WERI-Rb-1 (cell line): ENCODE measurements at regions not wholly inside any gene's neighbourhood (a gene's known extent, or its start where the extent isn't known, plus 50 kb on each side); places are given as distances from the start of the nearest gene placed in this dataset.

Source experiments
- DNase-seq: peaks from one replicate; pipeline ENCODE4 v3.0.0-alpha.2; 2020
- H3K27ac ChIP-seq: fragments of 250-450 bp; sonication (Bioruptor Pico); 2 replicates; pipeline ENCODE4 v1.5.1; 2020; ENCODE audit warnings: mild to moderate bottlenecking, moderate library complexity
- H3K27me3 ChIP-seq: fragments of 250-450 bp; sonication (Bioruptor Pico); 2 replicates; pipeline ENCODE4 v1.5.1; 2021; ENCODE audit warnings: mild to moderate bottlenecking, low read depth, moderate library complexity; ENCODE audit not compliant: insufficient read depth, severe bottlenecking
- H3K36me3 ChIP-seq: fragments of 250-450 bp; sonication (Bioruptor Pico); 2 replicates; pipeline ENCODE4 v1.5.1; 2020; ENCODE audit warnings: mild to moderate bottlenecking, moderate library complexity
- H3K4me3 ChIP-seq: 2 replicates; pipeline ENCODE4 v1.5.1; 2011; ENCODE audit warnings: low read depth, mild to moderate bottlenecking, control low read depth, low read length
- H3K9me3 ChIP-seq: fragments of 250-450 bp; sonication (Bioruptor Pico); 2 replicates; pipeline ENCODE4 v1.5.1; 2021; ENCODE audit warnings: mild to moderate bottlenecking, moderate library complexity; ENCODE audit not compliant: severe bottlenecking
- TF ChIP-seq, protein P1 (sequence below): IDR thresholded peaks from 2 replicates; pipeline ENCODE4 v1.5.1; 2011; ENCODE audit warnings: low read depth, mild to moderate bottlenecking, control low read depth, inconsistent platforms, low read length

DNA sequence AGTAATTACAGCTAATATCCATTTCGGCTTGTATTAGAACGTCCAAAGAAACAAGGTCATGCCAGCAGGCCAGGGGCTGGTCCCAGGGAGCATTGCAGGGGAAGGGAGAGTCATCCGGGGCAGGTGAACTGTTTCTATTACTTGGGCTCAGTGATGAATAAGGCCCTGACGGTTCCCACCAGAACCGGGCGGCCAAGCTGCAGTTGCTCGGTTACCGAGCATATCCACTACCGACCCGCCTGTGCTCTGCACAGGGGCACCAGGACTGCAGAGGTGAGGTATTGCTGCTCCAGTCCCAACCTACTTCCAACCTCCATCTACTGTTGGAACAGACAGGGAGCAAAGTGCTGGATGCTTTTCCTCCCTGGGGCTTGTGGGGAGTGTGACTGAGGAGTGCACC, 295.5 kb downstream of the MAF start:
- no peak overlapping the region for H3K4me3 ChIP-seq
- no peak overlapping the region for H3K27ac ChIP-seq
- H3K36me3 ChIP-seq = no peaks in the 10 kb centered on the region
- TF ChIP-seq, protein P1, sequence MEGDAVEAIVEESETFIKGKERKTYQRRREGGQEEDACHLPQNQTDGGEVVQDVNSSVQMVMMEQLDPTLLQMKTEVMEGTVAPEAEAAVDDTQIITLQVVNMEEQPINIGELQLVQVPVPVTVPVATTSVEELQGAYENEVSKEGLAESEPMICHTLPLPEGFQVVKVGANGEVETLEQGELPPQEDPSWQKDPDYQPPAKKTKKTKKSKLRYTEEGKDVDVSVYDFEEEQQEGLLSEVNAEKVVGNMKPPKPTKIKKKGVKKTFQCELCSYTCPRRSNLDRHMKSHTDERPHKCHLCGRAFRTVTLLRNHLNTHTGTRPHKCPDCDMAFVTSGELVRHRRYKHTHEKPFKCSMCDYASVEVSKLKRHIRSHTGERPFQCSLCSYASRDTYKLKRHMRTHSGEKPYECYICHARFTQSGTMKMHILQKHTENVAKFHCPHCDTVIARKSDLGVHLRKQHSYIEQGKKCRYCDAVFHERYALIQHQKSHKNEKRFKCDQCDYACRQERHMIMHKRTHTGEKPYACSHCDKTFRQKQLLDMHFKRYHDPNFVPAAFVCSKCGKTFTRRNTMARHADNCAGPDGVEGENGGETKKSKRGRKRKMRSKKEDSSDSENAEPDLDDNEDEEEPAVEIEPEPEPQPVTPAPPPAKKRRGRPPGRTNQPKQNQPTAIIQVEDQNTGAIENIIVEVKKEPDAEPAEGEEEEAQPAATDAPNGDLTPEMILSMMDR = no peak
- no peak for DNase-seq
- peaks cover 90% of the 10 kb centered on the region for H3K27me3 ChIP-seq
- H3K9me3 ChIP-seq = no peaks in the 10 kb centered on the region

DNA sequence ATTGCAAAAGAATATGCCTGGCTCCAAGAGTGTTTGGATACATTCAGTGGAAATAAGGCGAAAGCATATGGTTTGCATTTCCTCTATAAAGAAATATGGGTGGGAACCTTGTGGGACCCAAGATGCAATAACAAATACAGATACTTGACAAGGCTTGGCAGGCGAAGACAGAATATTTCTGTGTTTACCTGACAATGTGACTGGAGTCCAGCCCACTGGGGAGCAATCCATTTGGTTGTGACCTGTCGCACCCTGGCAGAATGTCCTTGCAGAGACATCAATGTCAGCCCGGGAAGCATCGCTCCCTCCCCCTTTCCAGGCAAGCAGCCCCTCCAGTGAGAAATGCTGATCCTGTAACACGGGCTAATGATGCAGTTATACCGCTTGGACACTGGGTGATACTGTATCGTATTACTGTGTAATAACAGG, 296.6 kb downstream of the MAF start:
- Histone ChIP-seq H3K36me3 (no peaks in the 10 kb centered on the region), H3K27me3 (peaks cover 87% of the 10 kb centered on the region), H3K4me3 (no peak overlapping the region), H3K9me3 (no peaks in the 10 kb centered on the region), H3K27ac (no peak overlapping the region)
- DNase-seq = no peak
- TF ChIP-seq, protein P1 = no peak

DNA sequence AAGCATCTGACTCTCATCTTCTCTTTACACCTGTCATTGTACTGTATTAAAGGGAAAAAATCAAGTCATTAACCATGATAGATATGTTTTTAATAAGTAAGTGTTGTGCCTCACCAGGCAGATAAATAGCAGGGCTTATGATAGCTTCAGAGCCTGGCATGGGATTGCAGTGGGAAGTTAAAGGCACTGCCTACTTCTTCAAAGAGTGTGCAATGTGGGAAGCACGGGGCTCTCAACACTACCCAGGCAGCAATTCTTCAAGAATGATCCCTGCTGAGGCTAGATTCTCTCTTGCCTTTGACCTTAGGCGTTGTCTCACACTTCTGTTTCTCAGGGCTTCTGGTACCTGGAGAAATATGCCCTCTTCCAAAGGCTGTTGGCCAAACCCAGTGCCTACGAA, 297.3 kb downstream of the MAF start:
- no peak overlapping the region for H3K27ac ChIP-seq
- no peaks in the 10 kb centered on the region for H3K9me3 ChIP-seq
- H3K27me3 ChIP-seq = peaks cover 87% of the 10 kb centered on the region
- TF ChIP-seq, protein P1 = no peak
- H3K4me3 ChIP-seq = no peak overlapping the region
- no peak for DNase-seq
- no peaks in the 10 kb centered on the region for H3K36me3 ChIP-seq

DNA sequence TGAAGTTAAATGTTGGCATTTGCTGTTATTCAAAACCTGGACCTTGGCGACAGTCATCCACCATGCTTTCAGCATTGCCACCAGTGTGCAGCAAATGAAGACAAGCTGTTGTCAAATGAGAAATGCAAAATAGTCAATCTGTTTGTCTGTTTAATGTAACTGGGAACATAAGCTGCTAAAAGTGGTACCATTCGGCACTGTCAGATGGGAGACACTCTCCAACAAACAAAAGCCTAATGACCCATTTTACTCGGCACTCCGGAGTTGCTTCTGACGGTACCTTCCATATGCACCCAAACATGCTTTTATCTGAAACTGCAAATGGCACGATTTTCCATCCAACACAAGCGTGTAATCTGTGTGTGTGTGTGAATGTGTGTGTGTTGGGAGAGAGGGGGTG, 297.8 kb downstream of the MAF start:
- no peaks in the 10 kb centered on the region for H3K36me3 ChIP-seq
- H3K9me3 ChIP-seq = no peaks in the 10 kb centered on the region
- no peak for DNase-seq
- TF ChIP-seq, protein P1 = no peak
- H3K27ac ChIP-seq = no peak overlapping the region
- no peak overlapping the region for H3K4me3 ChIP-seq
- peaks cover 86% of the 10 kb centered on the region for H3K27me3 ChIP-seq

DNA sequence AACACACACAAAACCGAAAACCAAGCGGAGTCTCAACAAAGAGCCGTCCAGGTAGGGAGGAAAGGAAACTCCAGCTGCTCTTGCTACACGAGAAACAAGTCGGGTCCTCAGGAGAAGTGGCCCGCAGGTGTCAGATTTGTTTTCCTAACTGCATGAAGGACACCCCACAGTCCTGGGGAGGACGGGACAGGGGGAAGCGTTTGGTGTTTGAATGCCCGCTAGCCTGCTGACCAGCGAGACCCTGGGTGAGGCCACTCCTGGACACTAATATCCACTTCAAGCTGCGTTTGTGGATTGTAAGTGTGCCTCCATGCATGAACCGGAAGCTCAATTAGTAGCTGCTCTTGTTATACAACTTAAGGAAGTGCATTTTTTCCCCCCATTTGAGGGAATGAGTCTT, 299.5 kb downstream of the MAF start:
- no peak overlapping the region for H3K27ac ChIP-seq
- no peaks in the 10 kb centered on the region for H3K9me3 ChIP-seq
- no peaks in the 10 kb centered on the region for H3K36me3 ChIP-seq
- no peak overlapping the region for H3K4me3 ChIP-seq
- no peak for DNase-seq
- H3K27me3 ChIP-seq = peaks cover 87% of the 10 kb centered on the region
- TF ChIP-seq, protein P1 = no peak
